ENCODE measurements at regions not wholly inside any gene's neighbourhood (a gene's known extent, or its start where the extent isn't known, plus 50 kb on each side); places are given as distances from the start of the nearest gene placed in this dataset.

DNA sequence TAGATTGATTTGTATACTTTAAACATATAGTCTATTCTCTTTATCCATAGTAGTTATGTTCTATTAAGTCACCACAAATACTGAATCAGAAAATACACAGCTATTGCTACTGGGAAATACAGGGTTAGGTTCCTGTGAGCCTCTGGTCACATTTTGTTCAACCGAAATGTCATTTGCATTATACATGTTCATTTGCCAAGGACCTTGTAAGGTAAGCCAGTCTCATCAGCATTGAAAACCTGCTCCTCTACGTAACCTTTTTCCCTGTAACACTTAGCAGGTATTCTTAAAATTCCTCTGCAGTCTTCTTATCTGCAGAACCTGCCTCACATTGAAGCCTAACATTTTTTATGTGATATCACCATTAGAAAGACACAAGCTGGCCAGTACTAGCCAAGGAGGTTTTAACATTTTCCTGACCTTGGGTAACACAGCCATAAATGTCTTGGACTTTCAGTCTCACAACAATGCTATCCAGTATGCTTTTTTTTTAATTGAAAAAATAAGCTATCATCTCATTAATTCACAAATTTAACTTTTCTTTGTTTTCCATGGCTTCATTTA, 765.7 kb upstream of the IGFBP7 start:
- no peak for TF ChIP-seq YY1 (tag by site-specific recombination; IDR thresholded peaks at IDR 0.05)
- TF ChIP-seq, protein P1, sequence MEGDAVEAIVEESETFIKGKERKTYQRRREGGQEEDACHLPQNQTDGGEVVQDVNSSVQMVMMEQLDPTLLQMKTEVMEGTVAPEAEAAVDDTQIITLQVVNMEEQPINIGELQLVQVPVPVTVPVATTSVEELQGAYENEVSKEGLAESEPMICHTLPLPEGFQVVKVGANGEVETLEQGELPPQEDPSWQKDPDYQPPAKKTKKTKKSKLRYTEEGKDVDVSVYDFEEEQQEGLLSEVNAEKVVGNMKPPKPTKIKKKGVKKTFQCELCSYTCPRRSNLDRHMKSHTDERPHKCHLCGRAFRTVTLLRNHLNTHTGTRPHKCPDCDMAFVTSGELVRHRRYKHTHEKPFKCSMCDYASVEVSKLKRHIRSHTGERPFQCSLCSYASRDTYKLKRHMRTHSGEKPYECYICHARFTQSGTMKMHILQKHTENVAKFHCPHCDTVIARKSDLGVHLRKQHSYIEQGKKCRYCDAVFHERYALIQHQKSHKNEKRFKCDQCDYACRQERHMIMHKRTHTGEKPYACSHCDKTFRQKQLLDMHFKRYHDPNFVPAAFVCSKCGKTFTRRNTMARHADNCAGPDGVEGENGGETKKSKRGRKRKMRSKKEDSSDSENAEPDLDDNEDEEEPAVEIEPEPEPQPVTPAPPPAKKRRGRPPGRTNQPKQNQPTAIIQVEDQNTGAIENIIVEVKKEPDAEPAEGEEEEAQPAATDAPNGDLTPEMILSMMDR (tag by site-specific recombination; IDR thresholded peaks at IDR 0.05) = no peak
